HEK293T (cell line): ENCODE measurements at regions not wholly inside any gene's neighbourhood (a gene's known extent, or its start where the extent isn't known, plus 50 kb on each side); places are given as distances from the start of the nearest gene placed in this dataset.

Experiments used
- BHLHE40 ChIP-seq: fragments of 450-650 bp; IDR thresholded peaks from 2 replicates; pipeline ENCODE4 v1.6.1; 2016; ENCODE audit warnings: mild to moderate bottlenecking, moderate library complexity, borderline replicate concordance
- CTBP1 ChIP-seq: fragments of 450-650 bp; IDR thresholded peaks from 2 replicates; pipeline ENCODE4 v1.6.1; 2016; ENCODE audit warnings: borderline replicate concordance
- ELF4 ChIP-seq: fragments of 450-650 bp; IDR thresholded peaks from 2 replicates; pipeline ENCODE4 v1.6.1; 2017; ENCODE audit warnings: antibody characterized with exemption
- FOXA1 ChIP-seq: fragments of 450-650 bp; IDR thresholded peaks from 2 replicates; pipeline ENCODE4 v1.6.1; 2016; ENCODE audit warnings: mild to moderate bottlenecking
- FOXK2 ChIP-seq: fragments of 450-650 bp; IDR thresholded peaks from 2 replicates; pipeline ENCODE4 v1.6.1; 2016; ENCODE audit warnings: mild to moderate bottlenecking
- FOXM1 ChIP-seq: fragments of 450-650 bp; IDR thresholded peaks from 2 replicates; pipeline ENCODE4 v1.6.1; 2017; ENCODE audit warnings: mild to moderate bottlenecking, borderline replicate concordance
- HDGF ChIP-seq: fragments of 450-650 bp; IDR thresholded peaks from 2 replicates; pipeline ENCODE4 v1.6.1; 2017; ENCODE audit warnings: antibody characterized with exemption, borderline replicate concordance
- L3MBTL2 ChIP-seq: fragments of 450-650 bp; conservative IDR thresholded peaks from 2 replicates; pipeline ENCODE4 v1.6.1; 2016; ENCODE audit warnings: mild to moderate bottlenecking
- LEF1 ChIP-seq: fragments of 450-650 bp; IDR thresholded peaks from 2 replicates; pipeline ENCODE4 v1.6.1; 2017; ENCODE audit warnings: mild to moderate bottlenecking, borderline replicate concordance
- SP1 ChIP-seq: fragments of 450-650 bp; IDR thresholded peaks from 2 replicates; pipeline ENCODE4 v1.6.1; 2017
- SUZ12 ChIP-seq: fragments of 450-650 bp; IDR thresholded peaks from 2 replicates; pipeline ENCODE4 v1.6.1; 2016; ENCODE audit warnings: mild to moderate bottlenecking
- ZNF384 ChIP-seq: fragments of 450-650 bp; IDR thresholded peaks from 2 replicates; pipeline ENCODE4 v1.6.1; 2016

DNA sequence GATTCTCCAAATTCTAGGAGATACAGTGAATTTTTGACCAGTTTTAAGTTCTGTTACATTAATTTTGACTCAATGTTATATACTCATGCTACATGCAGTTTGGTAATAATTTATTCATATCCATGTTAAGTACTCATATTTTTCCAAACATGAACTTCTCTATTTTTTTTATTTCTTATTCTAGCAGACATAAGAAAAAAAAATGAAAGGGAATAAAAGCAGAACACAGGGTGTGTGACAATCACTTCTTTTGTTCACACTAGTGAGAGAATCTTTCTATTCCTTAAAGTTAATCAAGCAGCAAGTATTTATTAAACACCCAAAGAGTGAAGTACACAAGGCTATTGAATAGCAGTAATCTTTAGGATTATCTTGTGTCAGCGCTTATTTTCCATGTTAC lies 171.1 kb upstream of the ATP2B1 start:
- TF ChIP-seq SUZ12 (no peak), L3MBTL2 (no peak), FOXM1 (no peak), ELF4 (no peak), ZNF384 (no peak), BHLHE40 (no peak), SP1 (no peak), HDGF (no peak), LEF1 (no peak), CTBP1 (no peak), FOXA1 (no peak), FOXK2 (no peak)
